ENCODE measurements at regions not wholly inside any gene's neighbourhood (a gene's known extent, or its start where the extent isn't known, plus 50 kb on each side); places are given as distances from the start of the nearest gene placed in this dataset.

DNA sequence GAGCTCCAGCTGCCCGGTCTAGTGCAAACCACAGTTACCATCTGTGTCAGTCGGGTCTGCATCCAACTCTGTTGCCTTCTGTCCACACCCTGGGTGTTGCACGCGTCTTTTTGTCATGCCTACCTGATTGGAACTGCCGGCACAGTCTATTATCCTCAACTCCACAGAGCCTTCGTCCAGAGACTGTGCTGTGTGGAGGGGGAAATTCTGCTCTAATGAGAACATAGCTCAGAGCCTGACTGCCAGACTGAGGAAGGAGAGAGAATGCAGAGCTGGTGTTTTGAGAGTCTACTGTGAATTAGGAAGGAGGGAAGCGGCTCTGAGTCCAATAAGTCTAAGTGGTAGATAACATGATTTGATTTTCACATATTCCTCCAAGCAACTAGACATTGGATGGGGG lies 68.3 kb upstream of the GPR139 start:
- TF ChIP-seq MXI1 (conservative IDR thresholded peaks at IDR 0.05; ENCODE audit: poor library complexity, severe bottlenecking): no peak
- no peak for TF ChIP-seq POLR2AphosphoS5 (IDR thresholded peaks at IDR 0.05)
- TF ChIP-seq, protein P1, sequence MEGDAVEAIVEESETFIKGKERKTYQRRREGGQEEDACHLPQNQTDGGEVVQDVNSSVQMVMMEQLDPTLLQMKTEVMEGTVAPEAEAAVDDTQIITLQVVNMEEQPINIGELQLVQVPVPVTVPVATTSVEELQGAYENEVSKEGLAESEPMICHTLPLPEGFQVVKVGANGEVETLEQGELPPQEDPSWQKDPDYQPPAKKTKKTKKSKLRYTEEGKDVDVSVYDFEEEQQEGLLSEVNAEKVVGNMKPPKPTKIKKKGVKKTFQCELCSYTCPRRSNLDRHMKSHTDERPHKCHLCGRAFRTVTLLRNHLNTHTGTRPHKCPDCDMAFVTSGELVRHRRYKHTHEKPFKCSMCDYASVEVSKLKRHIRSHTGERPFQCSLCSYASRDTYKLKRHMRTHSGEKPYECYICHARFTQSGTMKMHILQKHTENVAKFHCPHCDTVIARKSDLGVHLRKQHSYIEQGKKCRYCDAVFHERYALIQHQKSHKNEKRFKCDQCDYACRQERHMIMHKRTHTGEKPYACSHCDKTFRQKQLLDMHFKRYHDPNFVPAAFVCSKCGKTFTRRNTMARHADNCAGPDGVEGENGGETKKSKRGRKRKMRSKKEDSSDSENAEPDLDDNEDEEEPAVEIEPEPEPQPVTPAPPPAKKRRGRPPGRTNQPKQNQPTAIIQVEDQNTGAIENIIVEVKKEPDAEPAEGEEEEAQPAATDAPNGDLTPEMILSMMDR (IDR thresholded peaks at IDR 0.05; ENCODE audit: poor library complexity, severe bottlenecking): no peak
- TF ChIP-seq EP300 (conservative IDR thresholded peaks at IDR 0.05; ENCODE audit: poor library complexity, severe bottlenecking): no peak
- no peak for TF ChIP-seq SMC3 (conservative IDR thresholded peaks at IDR 0.05; ENCODE audit: poor library complexity)
- no peak for TF ChIP-seq EZH2 (IDR thresholded peaks at IDR 0.05; ENCODE audit: borderline replicate concordance, insufficient read depth, low read length, poor library complexity, severe bottlenecking)
- no peak for TF ChIP-seq TAF1 (IDR thresholded peaks at IDR 0.05; ENCODE audit: low read depth)
- TF ChIP-seq, protein P2, sequence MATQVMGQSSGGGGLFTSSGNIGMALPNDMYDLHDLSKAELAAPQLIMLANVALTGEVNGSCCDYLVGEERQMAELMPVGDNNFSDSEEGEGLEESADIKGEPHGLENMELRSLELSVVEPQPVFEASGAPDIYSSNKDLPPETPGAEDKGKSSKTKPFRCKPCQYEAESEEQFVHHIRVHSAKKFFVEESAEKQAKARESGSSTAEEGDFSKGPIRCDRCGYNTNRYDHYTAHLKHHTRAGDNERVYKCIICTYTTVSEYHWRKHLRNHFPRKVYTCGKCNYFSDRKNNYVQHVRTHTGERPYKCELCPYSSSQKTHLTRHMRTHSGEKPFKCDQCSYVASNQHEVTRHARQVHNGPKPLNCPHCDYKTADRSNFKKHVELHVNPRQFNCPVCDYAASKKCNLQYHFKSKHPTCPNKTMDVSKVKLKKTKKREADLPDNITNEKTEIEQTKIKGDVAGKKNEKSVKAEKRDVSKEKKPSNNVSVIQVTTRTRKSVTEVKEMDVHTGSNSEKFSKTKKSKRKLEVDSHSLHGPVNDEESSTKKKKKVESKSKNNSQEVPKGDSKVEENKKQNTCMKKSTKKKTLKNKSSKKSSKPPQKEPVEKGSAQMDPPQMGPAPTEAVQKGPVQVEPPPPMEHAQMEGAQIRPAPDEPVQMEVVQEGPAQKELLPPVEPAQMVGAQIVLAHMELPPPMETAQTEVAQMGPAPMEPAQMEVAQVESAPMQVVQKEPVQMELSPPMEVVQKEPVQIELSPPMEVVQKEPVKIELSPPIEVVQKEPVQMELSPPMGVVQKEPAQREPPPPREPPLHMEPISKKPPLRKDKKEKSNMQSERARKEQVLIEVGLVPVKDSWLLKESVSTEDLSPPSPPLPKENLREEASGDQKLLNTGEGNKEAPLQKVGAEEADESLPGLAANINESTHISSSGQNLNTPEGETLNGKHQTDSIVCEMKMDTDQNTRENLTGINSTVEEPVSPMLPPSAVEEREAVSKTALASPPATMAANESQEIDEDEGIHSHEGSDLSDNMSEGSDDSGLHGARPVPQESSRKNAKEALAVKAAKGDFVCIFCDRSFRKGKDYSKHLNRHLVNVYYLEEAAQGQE (IDR thresholded peaks at IDR 0.05; ENCODE audit: borderline replicate concordance): no peak

All from neural cell (in vitro differentiated cells).